SHP77 treated with DMSO at 0.1 percent for 48 hours (cell line): ENCODE measurements at regions not wholly inside any gene's neighbourhood (a gene's known extent, or its start where the extent isn't known, plus 50 kb on each side); places are given as distances from the start of the nearest gene placed in this dataset.

Experiments
- DNase-seq: peaks from one replicate; lab custom pipeline; 2025; lab: John Stamatoyannopoulos, UW

GRCh38 chr1:63200676-63201075 is 121.7 kb upstream of the FOXD3 start:
- DNase-seq = no peak

GRCh38 chr1:63203641-63204040 is 118.7 kb upstream of the FOXD3 start:
- DNase-seq = no peak

DNA sequence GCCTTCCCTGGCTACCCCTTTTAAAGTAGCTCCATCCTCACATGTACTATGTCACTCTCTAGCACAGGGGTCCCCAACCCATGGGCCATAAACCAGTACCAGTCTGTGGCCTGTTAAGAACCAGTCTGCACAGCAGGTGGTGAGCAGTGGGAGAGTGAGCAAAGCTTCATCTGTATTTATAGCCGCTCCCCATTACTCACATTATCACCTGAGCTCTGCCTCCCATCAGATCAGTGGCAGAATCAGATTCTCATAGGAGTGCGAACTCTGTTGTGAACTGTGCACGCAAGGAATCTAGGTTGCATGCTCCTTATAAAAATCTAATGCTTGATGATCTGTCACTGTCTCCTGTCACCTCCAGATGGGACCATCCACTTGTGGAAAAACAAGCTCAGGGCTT is 116.6 kb upstream of the FOXD3 start:
- no peak for DNase-seq

DNA sequence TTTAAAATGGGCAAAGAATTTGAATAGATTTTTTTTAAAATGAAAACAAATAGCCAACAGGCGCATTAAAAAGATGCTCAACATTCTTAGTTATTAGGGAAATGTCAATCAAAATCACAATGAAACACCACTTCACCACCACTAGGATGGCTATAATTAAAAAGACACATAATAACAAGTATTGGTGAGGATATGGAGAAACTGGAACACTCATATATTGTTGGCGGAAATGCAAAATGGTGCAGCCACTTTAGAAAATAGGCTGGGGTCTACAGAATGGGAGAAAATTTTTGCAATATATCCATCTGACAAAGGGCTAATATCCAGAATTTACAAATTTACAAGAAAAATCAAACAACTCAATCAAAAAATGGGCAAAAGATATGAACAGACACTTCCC is 107.8 kb upstream of the FOXD3 start:
- DNase-seq = no peak

- no peak for DNase-seq
Observed at GRCh38 chr1:63223426-63223825, 98.9 kb upstream of the FOXD3 start.

GRCh38 chr1:63230722-63231121 is 91.6 kb upstream of the FOXD3 start:
- no peak for DNase-seq

DNA sequence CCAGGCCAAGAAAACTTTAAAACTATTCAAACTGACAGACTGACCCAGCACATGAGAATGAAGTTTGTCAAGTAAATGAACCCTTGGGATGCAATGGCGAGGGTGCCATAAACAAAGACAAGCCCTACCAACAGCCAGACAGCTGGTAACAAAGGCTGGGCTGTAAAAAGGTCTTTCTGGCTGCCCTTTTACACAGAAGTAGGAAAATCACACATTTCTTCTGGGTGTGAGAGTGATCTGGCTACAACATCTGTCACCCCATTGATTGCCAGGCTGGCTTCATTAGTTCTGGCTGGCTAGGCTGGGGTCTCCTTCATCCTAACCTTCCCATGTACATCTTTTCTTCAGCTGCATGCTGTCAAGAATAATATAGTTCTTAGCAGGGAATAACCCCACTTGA is 83.6 kb upstream of the FOXD3 start:
- DNase-seq = no peak

DNA sequence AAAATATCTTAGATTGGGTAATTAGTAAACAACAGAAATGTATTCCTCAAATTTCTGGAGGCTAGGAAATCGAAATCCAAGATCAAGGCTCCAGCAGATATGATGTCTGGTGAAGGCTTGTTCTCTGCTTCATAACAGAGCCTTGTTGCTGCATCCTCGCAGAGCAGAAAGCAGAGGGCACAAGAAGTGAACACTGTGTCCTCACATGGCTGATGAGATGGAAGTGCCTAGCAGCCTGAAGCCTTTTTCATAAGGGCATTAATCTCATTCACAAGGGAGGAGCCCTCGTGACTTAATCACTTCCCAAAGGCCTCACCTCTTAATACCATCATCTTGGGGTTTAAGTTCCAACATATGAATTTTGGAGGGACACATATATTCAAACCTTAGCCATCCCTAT is 77.2 kb upstream of the FOXD3 start:
- DNase-seq = no peak

DNA sequence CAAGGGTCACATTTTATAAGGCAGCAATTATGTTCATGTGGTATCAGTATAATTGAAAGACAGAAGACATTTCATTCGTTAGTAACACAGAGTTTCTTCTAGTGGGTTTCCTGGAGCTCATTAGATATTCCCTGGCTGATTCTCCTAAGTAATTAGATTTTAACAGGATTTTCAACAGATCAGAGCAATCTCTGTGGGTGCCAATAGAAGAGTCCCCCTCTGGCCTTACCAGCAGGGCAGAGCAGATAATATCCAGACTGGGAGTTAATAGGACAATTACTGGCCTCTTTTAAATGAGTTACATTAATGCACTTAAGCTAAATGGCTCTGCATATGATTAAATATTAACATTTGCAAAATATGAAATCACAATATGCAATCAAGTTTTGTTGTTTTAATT is 74.2 kb upstream of the FOXD3 start:
- DNase-seq = no peak

DNA sequence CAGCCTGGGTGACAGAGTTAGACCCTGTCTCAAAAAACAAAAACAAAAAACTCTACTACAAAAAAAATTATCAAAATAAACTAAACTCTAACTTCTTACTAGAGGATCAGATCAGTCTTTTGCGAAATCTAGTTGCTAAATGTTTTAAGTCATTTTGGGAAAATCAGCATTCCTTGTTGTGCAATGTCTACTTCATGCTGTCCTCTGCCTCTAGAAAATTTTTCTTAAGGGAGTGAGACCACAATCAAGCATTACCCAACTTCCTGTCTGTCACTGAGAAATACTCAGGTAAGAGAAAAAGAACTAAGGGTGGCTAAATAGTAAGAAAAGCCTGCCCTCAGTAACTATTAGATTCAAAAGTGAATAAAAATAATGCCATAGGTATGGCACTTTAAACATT is 67.2 kb upstream of the FOXD3 start:
- no peak for DNase-seq

GRCh38 chr1:63261736-63262458 is 60.5 kb upstream of the FOXD3 start:
- DNase-seq = no peak

- no peak for DNase-seq
Observed at GRCh38 chr1:63262459-63262770, 60.0 kb upstream of the FOXD3 start.

DNA sequence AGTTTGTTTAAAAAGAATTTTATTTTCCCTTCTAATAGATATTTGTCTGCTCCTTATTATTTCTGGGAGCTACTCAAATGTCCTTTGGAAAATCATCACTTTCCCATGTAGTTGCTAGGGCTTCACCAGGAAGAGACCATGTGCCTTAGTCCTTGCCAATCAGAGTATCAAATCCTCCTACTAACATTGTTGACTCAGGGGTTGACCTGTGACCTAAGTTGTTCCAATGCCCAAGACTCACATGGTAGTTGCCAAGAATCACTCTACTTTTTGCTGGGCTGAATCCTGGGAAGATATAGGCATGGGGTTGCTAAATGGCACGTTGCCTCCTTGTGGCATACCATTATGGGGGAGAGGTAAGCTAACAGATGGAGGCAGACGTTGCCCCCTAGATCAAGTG is 58.2 kb upstream of the FOXD3 start:
- DNase-seq = no peak

DNA sequence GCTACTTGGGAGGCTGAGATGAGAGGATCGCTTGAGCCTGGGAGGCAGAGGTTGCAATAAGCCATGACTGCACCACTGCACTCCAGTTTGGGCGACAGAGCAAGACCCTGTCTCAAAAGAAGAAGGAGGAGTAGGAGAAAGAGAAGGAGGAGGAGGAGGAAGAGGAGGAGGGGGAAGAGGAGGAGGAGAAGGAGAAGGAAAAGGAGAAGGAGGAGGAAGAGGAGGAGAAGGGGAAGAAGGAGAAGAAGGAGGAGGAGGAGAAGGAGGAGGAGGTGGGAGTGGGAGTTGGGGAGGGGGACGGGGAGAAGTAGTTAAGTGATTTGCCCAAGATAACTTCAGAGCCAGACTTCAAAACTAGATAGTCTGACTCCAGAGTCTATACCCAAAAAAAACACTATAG is 55.5 kb upstream of the FOXD3 start:
- DNase-seq = no peak

DNA sequence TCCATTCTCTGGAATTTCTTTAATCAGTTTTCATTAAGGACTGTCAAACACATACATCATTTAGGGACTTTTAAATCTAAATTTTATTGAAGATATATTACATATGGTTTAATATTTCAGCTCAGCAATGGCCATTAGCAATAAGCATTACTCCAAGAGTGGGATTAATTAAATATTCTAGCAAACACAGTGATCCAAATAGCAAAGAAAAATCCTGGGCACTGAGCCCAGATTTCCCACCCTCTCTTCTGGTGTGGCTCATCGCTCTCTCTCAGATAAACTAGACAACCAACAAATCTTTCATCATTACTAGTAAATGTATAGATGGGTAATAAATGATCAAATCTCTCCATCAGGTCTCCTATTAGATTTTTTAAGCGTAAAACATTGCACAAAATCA is 53.5 kb upstream of the FOXD3 start:
- DNase-seq = no peak

DNA sequence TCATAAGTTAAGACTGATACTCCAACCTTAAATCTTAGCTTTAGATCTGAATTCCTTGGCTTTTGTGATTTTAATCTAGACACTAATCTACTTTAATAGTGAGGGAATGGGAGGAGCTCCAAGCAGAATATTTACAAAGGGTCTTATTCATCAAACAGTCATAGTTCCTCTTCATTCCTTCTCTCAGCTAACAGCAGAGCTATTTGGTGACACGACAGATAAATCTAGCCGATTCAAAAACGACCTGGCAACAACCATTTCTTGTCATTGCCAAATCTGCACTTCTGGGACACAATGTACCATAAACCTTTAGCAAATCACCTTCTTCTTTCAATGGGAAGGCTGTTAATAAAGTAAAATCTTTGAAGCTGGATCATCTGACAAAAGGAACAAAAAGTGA is 52.8 kb upstream of the FOXD3 start:
- no peak for DNase-seq
